ENCODE measurements at regions not wholly inside any gene's neighbourhood (a gene's known extent, or its start where the extent isn't known, plus 50 kb on each side); places are given as distances from the start of the nearest gene placed in this dataset.
A peak's percentile ranks its signal among the peaks of the same experiment; 100 is the strongest.

- Histone ChIP-seq H3K36me3 (no peaks in the 10 kb centered on the region), H3K9me3 (no peaks in the 10 kb centered on the region), H3K27me3 (ENCODE audit: low read depth) (peaks cover 8% of the 10 kb centered on the region), H3K27ac (no peak overlapping the region), H3K4me1 (peaks cover 24% of the 10 kb centered on the region), H3K4me3 (no peak overlapping the region)
- intact Hi-C loops (cut with DNase I): no loop called here
- TF ChIP-seq CTCF (IDR thresholded peaks at IDR 0.05): no peak
- ATAC-seq (peak in 1 of 2 donors; percentile 30), DNase-seq (peak; percentile 59)
Measured at GRCh38 chr15:70447928-70448698, 315.2 kb downstream of the UACA start.

GRCh38 chr15:70447521-70447920 is 315.8 kb downstream of the UACA start:
- Histone ChIP-seq H3K36me3 (no peaks in the 10 kb centered on the region), H3K27me3 (ENCODE audit: low read depth) (peaks cover 8% of the 10 kb centered on the region), H3K27ac (no peak overlapping the region), H3K4me1 (peaks cover 19% of the 10 kb centered on the region), H3K9me3 (no peaks in the 10 kb centered on the region), H3K4me3 (no peak overlapping the region)
- intact Hi-C loops (cut with DNase I): no loop called here
- no peak for ATAC-seq
- DNase-seq: no peak
- TF ChIP-seq CTCF (IDR thresholded peaks at IDR 0.05): no peak

GRCh38 chr15:70447081-70447480 is 316.3 kb downstream of the UACA start:
- DNase-seq: no peak
- no peaks in the 10 kb centered on the region for H3K9me3 ChIP-seq
- H3K36me3 ChIP-seq: no peaks in the 10 kb centered on the region
- intact Hi-C loops (cut with DNase I): no loop called here
- H3K4me1 ChIP-seq: peaks cover 16% of the 10 kb centered on the region
- TF ChIP-seq CTCF (IDR thresholded peaks at IDR 0.05): no peak
- no peak overlapping the region for H3K4me3 ChIP-seq
- peaks cover 8% of the 10 kb centered on the region for H3K27me3 ChIP-seq (ENCODE audit: low read depth)
- ATAC-seq: no peak
- no peak overlapping the region for H3K27ac ChIP-seq

- no peak overlapping the region for H3K4me3 ChIP-seq
- H3K4me1 ChIP-seq: peaks cover 13% of the 10 kb centered on the region
- intact Hi-C loops (cut with DNase I): no loop called here
- ATAC-seq (no peak), DNase-seq (no peak)
- H3K36me3 ChIP-seq: no peaks in the 10 kb centered on the region
- TF ChIP-seq CTCF (IDR thresholded peaks at IDR 0.05): no peak
- H3K27ac ChIP-seq: no peak overlapping the region
- H3K9me3 ChIP-seq: no peaks in the 10 kb centered on the region
- peaks cover 8% of the 10 kb centered on the region for H3K27me3 ChIP-seq (ENCODE audit: low read depth)
Measured at GRCh38 chr15:70443486-70444273, 319.7 kb downstream of the UACA start.

GRCh38 chr15:70442616-70443321 is 320.6 kb downstream of the UACA start:
- intact Hi-C loops (cut with DNase I): no loop called here
- Histone ChIP-seq H3K4me1 (peaks cover 5% of the 10 kb centered on the region), H3K9me3 (no peaks in the 10 kb centered on the region), H3K36me3 (no peaks in the 10 kb centered on the region), H3K27ac (no peak overlapping the region), H3K4me3 (no peak overlapping the region), H3K27me3 (ENCODE audit: low read depth) (peaks cover 4% of the 10 kb centered on the region)
- no peak for TF ChIP-seq CTCF (IDR thresholded peaks at IDR 0.05)
- ATAC-seq: peak in 1 of 2 donors; percentile 41
- no peak for DNase-seq

Measured in lower lobe of right lung (tissue), 2 donors.